GM21360 (cell line): ENCODE measurements at regions not wholly inside any gene's neighbourhood (a gene's known extent, or its start where the extent isn't known, plus 50 kb on each side); places are given as distances from the start of the nearest gene placed in this dataset.

Source experiments
- ATAC-seq: cut with Tn5 transposase; IDR thresholded peaks from one replicate; pipeline ENCODE4 v1.9.1; 2021; ENCODE audit warnings: mild to moderate bottlenecking, moderate library complexity; ENCODE audit not compliant: unreplicated experiment

DNA sequence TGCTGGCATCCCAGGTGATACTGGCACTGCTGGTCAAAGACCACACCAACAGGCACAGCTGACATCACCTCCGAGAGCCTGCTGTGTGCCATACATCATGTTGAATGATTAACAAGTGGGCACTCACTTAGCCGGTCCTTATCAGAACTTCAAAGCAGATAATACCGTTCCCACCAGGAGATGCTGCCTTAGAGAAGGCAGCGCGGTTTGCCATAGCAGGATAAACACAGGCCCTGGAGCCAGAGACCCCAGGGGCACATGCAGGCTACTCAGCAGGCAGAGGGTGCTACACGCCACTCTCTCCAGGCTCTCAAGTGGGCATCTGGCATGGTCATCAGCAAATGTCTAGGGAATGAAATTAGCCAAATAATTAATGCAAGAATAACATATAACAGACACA lies 86.5 kb upstream of the CST7 start:
- ATAC-seq = no peak

DNA sequence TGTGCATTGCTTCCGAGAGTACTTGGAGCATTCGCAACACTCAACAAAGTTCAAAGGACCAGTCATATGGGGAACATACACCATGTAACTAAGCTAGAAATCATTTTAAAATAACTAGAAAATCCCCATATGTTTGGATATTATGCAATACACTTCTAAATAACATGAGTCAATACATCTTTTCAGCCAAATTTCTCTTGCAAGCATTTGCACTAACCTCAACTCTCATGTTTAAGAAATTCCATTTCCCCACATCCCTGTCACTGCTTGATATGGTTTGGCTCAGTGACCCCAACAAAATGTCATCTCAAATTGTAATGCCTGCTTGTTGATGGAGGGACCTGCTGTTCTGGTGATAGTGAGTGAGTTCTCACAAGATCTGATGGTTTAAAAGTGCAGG lies 85.7 kb upstream of the CST7 start:
- ATAC-seq = no peak

DNA sequence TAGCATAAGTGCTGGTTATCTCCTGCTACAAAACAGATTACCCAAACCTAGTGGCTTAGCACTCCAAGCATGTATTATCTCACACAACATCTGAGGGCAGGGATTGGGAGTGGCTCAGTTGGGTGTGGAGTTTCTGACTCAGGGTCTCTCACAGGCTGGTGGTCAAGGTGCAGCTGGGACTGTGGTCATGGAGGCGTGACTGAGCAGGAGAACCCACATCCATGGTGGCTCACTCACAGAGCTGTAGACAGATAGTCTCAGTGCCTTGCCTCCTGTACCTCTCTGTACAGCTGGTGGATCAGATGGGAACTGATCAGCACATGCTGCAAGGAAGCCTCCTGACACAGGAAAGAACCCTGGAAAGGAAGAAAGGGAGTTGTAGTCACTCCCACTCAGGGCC lies 83.1 kb upstream of the CST7 start:
- no peak for ATAC-seq

DNA sequence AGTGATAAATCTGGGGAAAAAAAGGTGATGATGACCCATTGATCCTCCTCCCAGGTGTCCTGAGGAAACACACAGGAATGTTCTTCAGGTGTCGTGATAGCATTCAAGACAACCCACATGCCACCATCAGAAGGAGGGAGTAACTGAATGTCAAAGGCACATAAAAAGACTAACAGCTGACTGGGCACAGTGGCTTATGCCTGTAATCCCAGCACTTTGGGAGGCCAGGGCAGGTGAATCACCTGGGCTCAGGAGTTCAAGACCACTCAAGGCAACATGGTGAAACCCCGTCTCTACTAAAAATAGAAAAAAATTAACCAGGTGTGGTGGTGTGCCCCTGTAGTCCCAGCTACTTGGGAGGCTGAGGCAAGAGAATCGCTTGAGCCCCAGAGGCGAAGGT lies 82.3 kb upstream of the CST7 start:
- no peak for ATAC-seq

DNA sequence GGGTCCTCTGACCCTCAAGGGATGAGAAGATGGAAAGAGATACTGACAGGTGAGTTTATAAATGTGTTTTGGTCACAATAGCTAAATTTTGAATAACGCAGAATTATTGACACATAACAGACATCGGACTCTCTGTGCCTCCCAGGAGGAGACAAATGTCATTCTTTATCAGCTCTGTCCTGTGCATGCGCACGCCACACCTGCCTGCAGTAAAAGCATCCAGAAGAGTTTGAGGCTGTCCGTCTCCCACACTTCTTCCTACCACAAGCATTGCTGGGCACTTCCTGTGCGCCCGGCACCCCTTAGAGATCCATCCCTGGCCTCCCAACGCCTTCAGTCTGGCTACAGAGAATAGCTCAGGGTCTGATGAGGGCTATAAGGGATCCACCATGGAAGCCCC lies 81.5 kb upstream of the CST7 start:
- ATAC-seq = no peak

DNA sequence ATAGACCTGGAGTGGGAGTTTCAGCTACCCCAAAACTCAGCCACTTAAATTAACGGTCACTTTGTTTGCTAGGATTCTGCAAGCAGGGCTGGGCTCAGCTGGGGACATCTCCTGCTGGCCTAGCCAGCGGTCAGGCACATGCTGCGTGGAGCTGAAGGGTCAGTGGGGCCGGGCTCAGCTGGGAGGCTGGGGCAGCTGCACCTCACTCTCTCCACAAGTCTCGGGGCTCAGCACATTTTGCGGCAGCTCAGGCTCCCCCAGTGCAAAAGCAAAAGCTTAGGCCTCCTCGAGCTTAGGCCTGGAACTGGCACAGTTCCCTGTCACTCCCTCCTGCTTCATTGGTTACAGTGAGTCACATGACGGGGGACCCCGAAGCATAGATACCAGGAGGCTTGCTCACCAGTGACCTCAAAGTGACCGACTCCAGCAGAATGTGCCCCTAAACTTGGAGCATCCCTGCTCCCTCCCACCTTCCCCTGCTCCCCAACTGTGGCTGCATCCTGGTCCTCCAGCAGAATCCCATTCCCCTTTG lies 80.6 kb upstream of the CST7 start:
- ATAC-seq = no peak

DNA sequence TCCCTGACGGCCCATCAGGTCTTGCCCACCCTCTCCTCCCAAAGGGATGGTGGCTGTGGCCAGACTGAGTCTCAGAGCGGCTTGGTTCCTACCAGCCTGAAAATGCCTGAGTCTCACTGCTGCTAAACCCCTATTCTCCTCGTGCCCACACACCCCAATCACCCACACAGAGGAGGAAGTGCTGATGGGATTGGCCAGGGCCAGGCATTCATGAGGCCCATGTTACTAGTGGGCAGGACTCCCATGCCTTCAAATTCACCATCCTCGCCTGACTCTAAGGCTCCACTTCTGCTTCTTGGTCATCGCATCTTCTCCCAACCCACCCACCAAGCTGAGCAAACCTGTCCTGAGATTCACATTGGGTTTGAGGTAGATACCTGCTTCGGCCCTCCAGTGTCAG lies 80.1 kb upstream of the CST7 start:
- ATAC-seq = no peak

DNA sequence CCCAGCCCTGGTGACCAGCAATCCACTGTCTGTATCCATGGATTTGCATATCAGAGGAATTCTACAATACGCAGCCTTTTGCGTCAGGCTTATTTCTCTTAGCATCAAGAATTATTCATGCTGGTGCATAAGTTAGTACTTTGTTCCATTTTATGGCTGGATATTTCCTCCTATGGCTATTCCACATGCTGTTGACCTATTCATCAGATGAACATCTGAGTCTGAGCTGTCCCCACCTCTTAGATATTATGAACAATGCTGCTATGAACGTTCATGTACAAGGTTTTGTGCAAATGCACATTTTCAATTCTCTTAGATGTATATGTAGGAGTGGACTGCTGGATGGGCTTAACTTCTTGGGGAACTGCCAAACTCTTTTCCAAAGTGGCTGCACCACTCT lies 79.0 kb upstream of the CST7 start:
- ATAC-seq = no peak

DNA sequence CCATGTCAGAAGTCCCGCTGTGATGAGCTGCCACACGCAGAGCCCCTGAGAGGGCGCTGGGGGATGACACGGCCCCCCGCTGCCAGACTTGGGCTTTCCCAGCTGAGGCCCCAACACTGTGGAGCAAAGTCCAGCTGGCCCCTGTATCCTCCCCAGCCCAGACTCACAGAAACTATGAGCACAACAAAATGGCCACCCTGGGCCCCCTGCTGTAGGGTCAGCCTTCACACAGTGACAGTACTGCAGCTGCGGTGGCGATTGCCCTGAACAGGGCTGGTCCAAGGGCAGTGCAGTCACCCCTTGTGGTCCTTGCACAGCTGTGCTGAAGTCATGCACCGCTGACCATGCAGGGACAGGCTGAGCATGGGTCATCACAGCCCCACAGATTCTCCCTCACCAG lies 78.2 kb upstream of the CST7 start:
- ATAC-seq = no peak

DNA sequence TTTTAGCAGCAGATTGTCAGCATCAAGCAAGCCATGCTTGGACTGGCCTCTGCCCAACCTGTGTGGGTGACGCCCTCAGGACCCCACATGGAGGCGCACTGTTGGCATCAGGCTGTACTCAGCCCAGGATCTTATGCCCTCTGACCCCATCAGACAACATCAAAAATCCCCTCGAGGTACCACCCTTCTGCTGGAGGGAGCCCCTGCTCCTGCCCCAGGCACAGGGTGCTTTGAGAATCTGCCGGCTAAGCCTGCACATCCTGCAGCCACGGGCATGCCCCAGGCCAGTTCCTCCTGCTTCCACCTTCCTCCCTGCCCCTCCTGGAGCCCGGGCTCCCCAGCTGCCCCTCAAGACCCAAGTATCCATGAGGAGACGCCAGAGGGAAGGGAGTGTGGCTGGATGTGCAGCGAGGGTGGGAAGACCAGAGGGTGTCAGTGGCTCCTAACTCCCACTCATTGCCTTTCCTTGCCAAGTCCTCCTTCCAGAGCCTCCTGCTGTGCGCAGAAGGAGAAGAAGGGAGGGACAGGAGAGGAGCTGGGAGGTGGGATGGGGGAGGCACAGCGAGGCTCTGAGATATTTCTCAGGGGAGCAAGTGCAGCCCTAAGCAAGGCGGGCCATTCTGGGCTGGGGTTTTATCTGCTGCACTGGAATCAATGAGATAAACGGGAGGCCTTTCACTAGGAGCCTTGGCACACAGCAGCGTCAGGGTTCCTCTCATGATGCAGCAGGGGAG lies 77.4 kb upstream of the CST7 start:
- no peak for ATAC-seq

DNA sequence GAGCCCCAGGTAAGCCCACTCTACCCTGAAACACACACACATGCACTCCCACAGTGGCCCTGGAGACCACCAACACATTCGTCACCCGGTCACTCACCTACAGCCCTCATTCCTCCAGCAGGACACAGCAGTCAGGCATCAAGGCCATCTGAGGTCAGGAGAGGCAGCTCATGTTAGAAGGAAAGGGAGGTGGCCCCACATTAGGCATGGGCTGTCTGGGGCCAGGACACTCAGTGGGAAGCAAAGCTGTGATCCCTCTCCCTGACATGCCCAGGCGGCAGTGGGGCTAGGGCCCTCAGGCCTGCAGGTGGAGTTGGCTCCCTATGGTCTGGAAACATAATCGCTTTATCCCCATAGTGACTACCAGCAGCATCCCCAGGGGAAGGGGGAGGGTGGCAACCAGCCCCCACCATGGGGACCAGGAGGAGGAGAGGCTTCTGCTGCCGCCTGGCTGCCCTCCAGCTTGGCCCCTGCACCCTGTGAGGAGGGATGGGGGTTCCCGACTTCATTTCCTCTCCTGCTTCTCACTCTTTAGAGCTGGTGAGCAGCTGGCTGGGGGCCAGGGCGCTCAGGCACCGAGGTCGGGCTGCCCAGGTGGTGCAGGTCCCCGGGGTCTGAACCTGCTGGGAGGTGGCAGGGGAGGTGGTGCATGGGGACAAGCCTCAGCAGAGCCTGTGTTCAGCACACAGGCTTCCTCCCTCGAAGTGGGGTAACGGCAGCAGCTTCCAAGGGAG lies 76.6 kb upstream of the CST7 start:
- no peak for ATAC-seq

DNA sequence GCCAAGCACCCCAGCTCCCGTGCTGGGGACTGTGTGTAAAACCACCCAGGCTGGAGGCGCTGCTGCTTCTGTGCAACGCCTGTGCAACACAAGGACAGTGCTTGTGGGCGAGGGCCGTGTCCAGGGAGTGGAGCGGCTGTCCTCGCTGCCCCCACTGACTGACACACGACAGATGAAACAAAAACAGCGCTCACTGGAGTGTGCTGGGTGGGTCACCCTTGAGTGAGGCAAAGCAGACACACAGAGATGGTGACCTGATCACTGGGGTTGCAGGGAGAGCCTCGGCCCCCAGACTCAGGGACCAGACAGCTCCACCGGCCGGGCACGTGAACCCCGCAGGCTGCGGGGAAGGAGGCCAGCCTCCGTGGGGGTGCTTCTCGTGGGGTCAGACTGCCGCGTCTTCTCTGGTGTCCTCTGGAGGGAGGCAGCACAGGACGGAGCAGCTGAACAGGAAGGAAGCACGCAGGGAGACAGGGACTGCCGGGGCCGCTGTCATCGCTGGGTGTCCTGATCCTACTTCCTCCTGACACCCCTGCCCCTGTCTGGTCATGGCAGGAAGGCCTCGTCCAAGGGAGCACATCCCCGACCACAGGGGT lies 75.9 kb upstream of the CST7 start:
- ATAC-seq = no peak

DNA sequence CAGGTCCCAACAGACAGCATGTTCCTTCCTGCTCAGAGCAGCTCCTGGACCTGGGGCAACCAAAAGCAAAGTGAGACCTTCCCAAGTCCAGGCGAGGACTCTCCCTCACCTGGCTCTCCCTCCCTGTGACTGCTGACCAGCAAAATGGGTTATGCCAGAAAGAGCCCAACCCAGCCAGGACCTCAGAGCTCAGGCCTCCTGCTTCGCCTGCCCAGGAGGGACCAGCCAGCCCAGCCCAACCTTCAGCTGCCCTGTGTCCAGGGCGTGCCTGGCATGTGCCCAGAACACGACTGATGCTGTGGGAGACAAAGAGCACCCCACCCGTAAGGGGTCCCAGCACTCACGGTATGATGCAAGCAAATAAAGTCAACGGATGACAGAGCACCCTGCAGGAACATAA lies 74.0 kb upstream of the CST7 start:
- no peak for ATAC-seq

DNA sequence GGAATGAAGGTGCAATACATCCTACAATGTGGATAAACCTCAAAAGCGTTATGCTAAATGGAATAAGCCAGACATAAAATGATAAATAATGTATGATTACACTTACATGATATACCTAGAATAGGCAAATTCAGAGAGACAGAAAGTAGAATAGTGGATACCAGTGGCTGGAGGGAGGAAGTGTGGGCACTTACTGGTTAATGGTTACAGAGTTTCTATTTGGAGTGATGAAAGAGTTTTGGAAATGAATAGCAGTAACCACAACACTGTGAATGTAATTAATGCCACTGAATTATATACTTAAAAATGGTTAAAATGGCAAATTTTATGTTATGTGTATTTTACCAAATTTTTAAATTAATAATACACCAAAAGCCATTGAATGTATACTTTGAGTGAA lies 71.4 kb upstream of the CST7 start:
- no peak for ATAC-seq

DNA sequence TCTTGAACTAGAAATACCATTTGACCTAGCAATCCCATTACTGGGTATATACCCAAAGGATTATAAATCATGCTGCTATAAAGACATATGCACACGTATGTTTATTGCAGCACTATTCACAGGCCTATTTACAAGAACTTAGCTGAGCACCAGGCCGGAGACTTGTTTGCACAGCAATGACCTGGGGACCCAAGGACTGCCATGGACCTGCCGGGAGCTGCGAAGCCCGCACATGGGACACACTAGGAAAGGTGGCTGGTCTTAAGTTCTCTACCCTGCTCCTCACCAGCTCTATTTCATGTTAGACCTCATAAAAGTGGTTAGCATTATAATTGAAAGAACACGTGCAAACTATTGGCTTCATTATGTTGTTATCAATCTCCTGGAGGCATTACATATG lies 70.4 kb upstream of the CST7 start:
- no peak for ATAC-seq

DNA sequence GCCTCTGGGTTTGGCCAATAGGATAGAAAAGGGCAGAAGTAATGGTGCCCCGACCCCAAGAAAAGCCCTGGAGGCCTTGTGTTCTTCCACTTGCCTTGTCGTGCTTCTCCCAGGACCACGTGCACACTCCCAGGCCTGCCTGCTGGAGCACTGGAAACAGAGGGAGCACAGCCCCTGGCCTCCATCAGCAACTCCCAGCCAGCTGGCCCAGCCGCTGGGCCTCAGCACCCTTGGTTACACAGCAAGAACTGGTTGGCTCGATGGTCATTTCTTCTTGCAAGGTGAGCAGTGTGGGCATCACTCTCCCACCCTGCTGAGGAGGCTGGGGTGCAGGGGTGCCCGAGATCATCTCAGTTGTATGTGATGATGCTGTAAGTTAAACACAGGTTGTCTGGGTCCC lies 69.2 kb upstream of the CST7 start:
- no peak for ATAC-seq

DNA sequence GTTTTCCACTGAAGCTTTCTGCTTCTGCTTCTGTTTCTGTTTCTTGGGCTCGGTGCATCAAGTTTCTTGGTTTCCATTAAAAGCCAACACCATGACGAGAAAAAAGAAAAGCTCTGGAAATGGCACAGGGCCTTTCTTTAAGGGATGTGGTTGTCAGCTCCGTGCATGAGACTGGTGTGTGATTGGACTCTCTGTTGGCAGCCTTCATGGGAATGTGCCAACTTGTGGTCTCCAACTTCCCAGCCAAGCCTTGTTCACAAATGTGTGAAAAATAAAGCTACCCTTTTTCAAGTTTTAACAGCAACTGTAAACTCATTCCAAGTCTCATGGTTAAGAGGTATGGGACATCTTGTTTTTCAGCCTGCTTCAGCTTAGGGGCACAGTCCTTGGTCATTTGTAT lies 68.7 kb upstream of the CST7 start:
- ATAC-seq = no peak

DNA sequence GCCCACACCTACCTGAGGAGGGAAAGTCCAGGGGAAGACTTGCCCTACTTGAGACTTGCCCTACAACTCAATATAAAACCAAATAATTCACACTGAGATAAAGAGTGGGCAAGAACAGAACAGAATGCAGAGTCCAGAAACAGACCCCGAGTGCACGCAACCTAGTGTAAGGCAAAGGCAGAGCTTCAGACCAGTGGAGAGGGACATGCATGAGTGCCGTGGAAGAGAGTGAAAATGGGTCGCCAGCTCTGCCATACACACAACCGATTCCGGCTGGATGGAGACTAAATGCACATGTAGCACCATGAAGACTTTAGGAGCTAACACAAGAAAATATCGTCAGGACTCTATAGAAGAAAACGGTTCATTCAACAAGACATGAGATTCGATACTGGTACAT lies 58.8 kb upstream of the CST7 start:
- no peak for ATAC-seq

DNA sequence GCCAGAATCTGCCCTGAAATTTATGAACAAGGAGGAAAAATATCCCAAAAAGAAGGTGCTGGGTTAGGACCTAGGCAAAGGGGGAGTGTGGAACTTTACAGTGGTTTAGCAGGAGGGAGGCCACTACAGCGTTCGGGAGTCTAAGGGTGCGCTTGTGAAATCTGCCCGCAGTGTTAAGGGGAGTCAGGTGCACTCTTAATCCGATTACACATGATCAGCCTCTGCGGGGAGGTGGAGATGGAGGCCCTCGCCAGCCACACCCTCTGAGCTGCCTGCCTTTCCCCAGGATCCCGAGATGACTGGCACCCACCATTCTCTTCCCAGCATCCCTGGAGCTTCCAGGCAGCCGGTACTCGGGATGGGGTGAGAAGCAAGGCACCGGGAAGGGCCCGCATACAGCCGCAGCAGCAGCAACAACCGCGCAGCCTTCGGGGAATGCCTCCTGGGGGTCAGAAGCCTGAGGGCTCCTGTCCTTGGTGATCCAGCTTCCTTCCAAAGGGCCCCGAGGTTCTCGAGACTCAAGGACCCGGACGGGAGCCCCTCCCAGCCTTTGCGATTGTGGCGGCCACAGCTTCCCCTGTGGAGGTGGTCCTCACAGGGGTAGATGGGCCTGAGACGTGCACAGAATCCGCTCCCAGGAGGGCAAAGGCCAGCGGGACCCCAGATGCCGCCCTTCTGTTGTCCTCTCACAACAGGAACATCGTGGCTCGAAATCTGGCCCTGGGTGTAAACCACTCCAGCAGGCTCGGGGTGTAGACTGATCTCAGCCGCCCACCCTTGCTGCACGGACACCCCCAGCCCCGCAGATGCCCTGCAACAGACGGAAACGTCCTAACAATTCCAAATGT lies 57.3 kb upstream of the CST7 start:
- no peak for ATAC-seq

DNA sequence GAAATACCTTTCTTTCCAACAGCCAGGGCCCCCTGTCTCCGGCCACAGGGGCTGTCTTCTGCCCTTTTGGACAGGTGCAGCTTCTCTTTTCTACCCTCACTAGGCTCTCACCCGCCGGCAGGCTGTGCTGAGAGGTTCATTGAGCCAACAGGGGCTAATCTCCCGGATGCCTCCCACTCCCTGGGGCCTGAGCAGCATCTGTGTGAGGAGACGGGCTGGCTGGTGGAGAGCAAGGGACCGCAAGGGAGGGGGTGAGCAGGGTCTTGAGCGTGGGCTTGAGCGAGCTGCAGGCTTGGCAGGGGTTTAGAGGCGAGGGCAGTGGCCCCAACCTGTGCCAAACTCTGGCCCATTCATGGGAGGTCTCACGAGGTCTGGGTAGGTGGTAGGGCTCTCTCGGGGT lies 56.5 kb upstream of the CST7 start:
- ATAC-seq = no peak

DNA sequence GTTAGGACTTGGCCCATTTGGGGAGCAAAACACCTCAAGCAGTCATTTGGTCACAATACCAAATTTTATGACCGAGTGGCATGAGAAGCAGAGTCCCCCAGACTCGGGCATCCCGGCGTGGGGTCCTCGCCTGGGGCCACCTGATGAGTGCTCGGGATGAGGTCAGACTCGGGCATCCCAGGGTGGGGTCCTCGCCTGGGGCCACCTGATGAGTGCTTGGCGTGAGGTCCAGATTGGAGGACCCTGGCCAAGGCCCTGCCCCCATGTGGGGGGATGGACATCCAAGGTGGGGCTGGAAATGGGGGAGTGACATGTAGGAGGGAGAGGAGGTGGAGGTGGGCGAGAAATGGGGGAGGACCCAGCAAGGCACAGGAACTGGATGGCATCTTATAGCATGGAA lies 56.1 kb upstream of the CST7 start:
- ATAC-seq = no peak
